PC-3 (cell line): ENCODE measurements at regions not wholly inside any gene's neighbourhood (a gene's known extent, or its start where the extent isn't known, plus 50 kb on each side); places are given as distances from the start of the nearest gene placed in this dataset.

Source experiments
- ATAC-seq: fragments of 200-7000 bp; cut with Tn5 transposase; 2 replicates; pipeline ENCODE4 v1.9.1; 2020; ENCODE audit warnings: mild to moderate bottlenecking, moderate library complexity
- BruUV-seq: library from RNA; stranded (reverse); fragments of 400-500 nt; replicated peaks from 2 replicates; lab custom pipeline; 2021; lab: Mats Ljungman, UMichigan
- CTCF ChIA-PET: fragments of 300-600 bp; sonication (Branson Sonifier 250); formaldehyde crosslinking; loops from one replicate; lab custom pipeline; 2022; ENCODE audit warnings: antibody characterized with exemption; lab: Charles Lee
- POLR2A ChIA-PET: fragments of 300-600 bp; sonication (Branson Sonifier 250); formaldehyde crosslinking; loops from one replicate; lab custom pipeline; 2022; ENCODE audit warnings: antibody characterized with exemption; ENCODE audit not compliant: unreplicated experiment; lab: Charles Lee
- DNase-seq: peaks from one replicate; pipeline ENCODE4 v3.0.0-alpha.2; 2015
- H2AFZ ChIP-seq: fragments of 300-600 bp; sonication (generic); 2 replicates; pipeline ENCODE4 v1.6.0; 2016; ENCODE audit warnings: antibody characterized with exemption, low read length
- H3F3A ChIP-seq: fragments of 300-600 bp; sonication (generic); one replicate; pipeline ENCODE4 v1.6.0; 2017; ENCODE audit warnings: antibody characterized with exemption, low read length, control low read depth, mild to moderate bottlenecking; ENCODE audit not compliant: unreplicated experiment
- H3K27ac ChIP-seq: fragments of 300-600 bp; sonication (generic); 2 replicates; pipeline ENCODE4 v1.5.1; 2016; ENCODE audit warnings: mild to moderate bottlenecking, low read length
- H3K27me3 ChIP-seq: fragments of 300-600 bp; sonication (generic); 2 replicates; pipeline ENCODE4 v1.6.1; 2016; ENCODE audit warnings: low read length, mixed read lengths
- H3K36me3 ChIP-seq: fragments of 300-600 bp; sonication (generic); 2 replicates; pipeline ENCODE4 v1.6.1; 2016; ENCODE audit warnings: low read depth, mixed run types, low read length, mixed read lengths
- H3K4me1 ChIP-seq: fragments of 300-600 bp; sonication (generic); 2 replicates; pipeline ENCODE4 v1.5.1; 2016; ENCODE audit warnings: low read length; ENCODE audit not compliant: insufficient read depth
- H3K4me2 ChIP-seq: fragments of 300-600 bp; sonication (generic); 2 replicates; pipeline ENCODE4 v1.6.0; 2016; ENCODE audit warnings: low read length
- H3K4me3 ChIP-seq: fragments of 300-600 bp; sonication (generic); 2 replicates; pipeline ENCODE4 v1.5.1; 2016; ENCODE audit warnings: mild to moderate bottlenecking, low read length, mixed read lengths
- H3K79me2 ChIP-seq: fragments of 300-600 bp; sonication (generic); 2 replicates; pipeline ENCODE4 v1.6.1; 2017; ENCODE audit warnings: low read length, mixed read lengths
- H3K9ac ChIP-seq: fragments of 300-600 bp; sonication (generic); 2 replicates; pipeline ENCODE4 v1.6.0; 2016; ENCODE audit warnings: mild to moderate bottlenecking, low read length
- H3K9me2 ChIP-seq: fragments of 300-600 bp; sonication (generic); replicated peaks from 2 replicates; pipeline ENCODE4 v1.6.1; 2016; ENCODE audit warnings: mixed run types, low read length, mixed read lengths
- H3K9me3 ChIP-seq: fragments of 300-600 bp; sonication (generic); 2 replicates; pipeline ENCODE4 v1.6.1; 2016; ENCODE audit warnings: low read length, mixed read lengths
- H4K20me1 ChIP-seq: fragments of 300-600 bp; sonication (generic); 2 replicates; pipeline ENCODE4 v1.6.1; 2016; ENCODE audit warnings: low read length, mixed read lengths
- EZH2 ChIP-seq: fragments of 300-600 bp; sonication (generic); IDR thresholded peaks from one replicate; pipeline ENCODE4 v1.6.1; 2017; ENCODE audit warnings: antibody characterized with exemption, mild to moderate bottlenecking, low read length; ENCODE audit not compliant: unreplicated experiment
- EZH2phosphoT487 ChIP-seq: fragments of 300-600 bp; sonication (generic); IDR thresholded peaks from 2 replicates; pipeline ENCODE4 v1.6.1; 2018; ENCODE audit warnings: mild to moderate bottlenecking, antibody characterized with exemption, low read length, borderline replicate concordance
- intact Hi-C: fragments of 100-400 bp; cut with micrococcal nuclease; formaldehyde crosslinking; loops from 2 replicates; pipeline ENCODE4 v1.9.0; 2023
- TF ChIP-seq, protein P1 (sequence below): fragments of 300-600 bp; sonication (generic); conservative IDR thresholded peaks from 2 replicates; pipeline ENCODE4 v1.5.1; 2017; ENCODE audit warnings: antibody characterized with exemption, low read depth, mild to moderate bottlenecking, low read length

DNA sequence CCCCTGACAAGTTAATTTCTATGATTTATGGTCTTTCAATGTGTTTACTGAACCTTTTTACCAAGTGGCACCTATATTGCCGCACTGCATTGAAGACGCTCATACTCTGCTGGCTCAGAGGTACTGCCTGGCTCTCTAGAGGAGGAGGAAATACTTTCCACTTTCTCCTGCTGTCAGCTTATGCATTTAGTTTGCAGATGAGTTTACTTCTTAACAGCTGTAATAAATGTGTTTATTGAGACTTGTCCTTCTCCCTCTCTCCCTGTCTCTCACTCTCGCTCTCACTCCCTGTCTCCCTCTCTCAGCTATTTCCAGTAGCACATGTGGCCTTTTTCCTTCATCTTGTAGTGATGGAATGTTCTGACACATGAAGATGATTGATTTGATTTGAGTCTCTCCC lies 60.3 kb upstream of the SPATA13 start:
- intact Hi-C loops = no loop called here
- ATAC-seq (no peak), DNase-seq (no peak)
- H3K4me2 ChIP-seq = no peak overlapping the region
- BruUV-seq = no TSS peak
- H3K27me3 ChIP-seq = no peaks in the 10 kb centered on the region
- no peaks in the 10 kb centered on the region for H3K79me2 ChIP-seq
- no peak overlapping the region for H2AFZ ChIP-seq
- H3F3A ChIP-seq = no peaks in the 10 kb centered on the region
- H3K27ac ChIP-seq = no peak overlapping the region
- no peaks in the 10 kb centered on the region for H3K4me1 ChIP-seq
- POLR2A ChIA-PET = no interaction called here
- no peak overlapping the region for H3K9ac ChIP-seq
- TF ChIP-seq EZH2 (no peak), EZH2phosphoT487 (no peak)
- TF ChIP-seq, protein P1, sequence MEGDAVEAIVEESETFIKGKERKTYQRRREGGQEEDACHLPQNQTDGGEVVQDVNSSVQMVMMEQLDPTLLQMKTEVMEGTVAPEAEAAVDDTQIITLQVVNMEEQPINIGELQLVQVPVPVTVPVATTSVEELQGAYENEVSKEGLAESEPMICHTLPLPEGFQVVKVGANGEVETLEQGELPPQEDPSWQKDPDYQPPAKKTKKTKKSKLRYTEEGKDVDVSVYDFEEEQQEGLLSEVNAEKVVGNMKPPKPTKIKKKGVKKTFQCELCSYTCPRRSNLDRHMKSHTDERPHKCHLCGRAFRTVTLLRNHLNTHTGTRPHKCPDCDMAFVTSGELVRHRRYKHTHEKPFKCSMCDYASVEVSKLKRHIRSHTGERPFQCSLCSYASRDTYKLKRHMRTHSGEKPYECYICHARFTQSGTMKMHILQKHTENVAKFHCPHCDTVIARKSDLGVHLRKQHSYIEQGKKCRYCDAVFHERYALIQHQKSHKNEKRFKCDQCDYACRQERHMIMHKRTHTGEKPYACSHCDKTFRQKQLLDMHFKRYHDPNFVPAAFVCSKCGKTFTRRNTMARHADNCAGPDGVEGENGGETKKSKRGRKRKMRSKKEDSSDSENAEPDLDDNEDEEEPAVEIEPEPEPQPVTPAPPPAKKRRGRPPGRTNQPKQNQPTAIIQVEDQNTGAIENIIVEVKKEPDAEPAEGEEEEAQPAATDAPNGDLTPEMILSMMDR = no peak
- no peak overlapping the region for H3K4me3 ChIP-seq
- no peaks in the 10 kb centered on the region for H3K36me3 ChIP-seq
- H3K9me3 ChIP-seq = no peaks in the 10 kb centered on the region
- H3K9me2 ChIP-seq = no peaks in the 10 kb centered on the region
- no peaks in the 10 kb centered on the region for H4K20me1 ChIP-seq
- CTCF ChIA-PET = no interaction called here

DNA sequence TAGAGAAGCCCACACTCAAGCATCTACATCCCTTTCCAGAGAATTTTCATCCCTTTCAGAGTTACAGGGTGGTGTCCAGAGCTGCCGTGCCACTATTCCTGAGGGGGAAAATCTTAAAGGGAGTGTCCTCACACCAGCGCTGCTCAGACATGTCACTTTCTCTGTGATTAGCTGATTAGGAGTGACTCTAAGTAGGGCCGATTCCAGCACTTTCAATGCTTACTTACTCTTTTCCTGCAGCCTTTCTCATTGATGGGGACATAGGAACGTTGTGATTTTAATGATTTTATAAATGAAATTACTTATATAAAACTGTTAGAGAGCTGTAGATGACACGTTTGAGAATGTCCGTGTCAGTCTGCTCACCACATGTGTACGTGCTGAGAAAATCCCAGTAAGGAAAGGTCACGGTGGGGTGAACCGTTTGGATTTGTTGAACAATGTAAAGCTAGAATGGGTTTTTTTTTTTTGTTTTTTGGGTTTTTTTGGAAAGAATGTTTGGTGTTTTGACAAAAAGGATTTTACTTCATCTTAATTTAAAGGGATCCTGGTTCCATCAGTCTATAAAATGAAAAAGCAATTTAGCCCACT lies 56.6 kb upstream of the SPATA13 start:
- ChIA-PET CTCF (no interaction called here), POLR2A (no interaction called here)
- no peak overlapping the region for H3K27ac ChIP-seq
- 0 out of 2 replicates have a peak, but pooled peaks cover 4% of the 10 kb centered on the region for H3K4me1 ChIP-seq
- H3K27me3 ChIP-seq = no peaks in the 10 kb centered on the region
- H3K36me3 ChIP-seq = no peaks in the 10 kb centered on the region
- H3K9me3 ChIP-seq = no peaks in the 10 kb centered on the region
- no peak overlapping the region for H3K9ac ChIP-seq
- no peaks in the 10 kb centered on the region for H3K9me2 ChIP-seq
- H3K4me2 ChIP-seq = no peak overlapping the region
- H3K79me2 ChIP-seq = no peaks in the 10 kb centered on the region
- ATAC-seq = no peak
- no peaks in the 10 kb centered on the region for H4K20me1 ChIP-seq
- intact Hi-C loops = no loop called here
- TF ChIP-seq EZH2phosphoT487 (no peak), EZH2 (no peak)
- TF ChIP-seq, protein P1 = no peak
- no peak for DNase-seq
- no peaks in the 10 kb centered on the region for H3F3A ChIP-seq
- no peak overlapping the region for H2AFZ ChIP-seq
- H3K4me3 ChIP-seq = no peak overlapping the region
- BruUV-seq = no TSS peak

DNA sequence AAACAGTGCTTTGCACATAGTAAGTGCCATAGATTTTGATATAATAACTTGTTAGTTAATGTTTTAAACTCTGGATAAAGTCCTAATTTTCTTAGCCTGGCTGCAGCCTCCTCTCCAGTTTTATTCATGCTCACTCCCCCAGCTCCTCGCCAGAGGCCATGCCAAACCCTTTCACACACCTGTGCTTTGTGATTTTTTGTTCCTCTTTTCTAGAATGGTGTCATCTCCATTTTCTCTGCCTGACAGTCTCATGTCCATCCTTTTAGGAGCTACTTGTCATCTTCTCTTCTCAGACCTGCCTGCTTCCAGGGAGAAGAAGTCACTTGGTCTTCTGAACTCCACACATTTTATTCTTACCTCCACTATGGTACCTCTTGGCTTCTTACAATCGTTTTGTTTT lies 55.8 kb upstream of the SPATA13 start:
- no peak for ATAC-seq
- intact Hi-C loops = no loop called here
- no peaks in the 10 kb centered on the region for H4K20me1 ChIP-seq
- H3K9me3 ChIP-seq = no peaks in the 10 kb centered on the region
- no peaks in the 10 kb centered on the region for H3K79me2 ChIP-seq
- no peak overlapping the region for H2AFZ ChIP-seq
- DNase-seq = no peak
- no peak overlapping the region for H3K4me2 ChIP-seq
- no peaks in the 10 kb centered on the region for H3K27me3 ChIP-seq
- no peak overlapping the region for H3K4me3 ChIP-seq
- ChIA-PET POLR2A (no interaction called here), CTCF (no interaction called here)
- no TSS peak for BruUV-seq
- H3K36me3 ChIP-seq = no peaks in the 10 kb centered on the region
- no peak overlapping the region for H3K27ac ChIP-seq
- H3K9me2 ChIP-seq = no peaks in the 10 kb centered on the region
- H3K4me1 ChIP-seq = 0 out of 2 replicates have a peak, but pooled peaks cover 4% of the 10 kb centered on the region
- H3F3A ChIP-seq = no peaks in the 10 kb centered on the region
- no peak overlapping the region for H3K9ac ChIP-seq
- TF ChIP-seq, protein P1 = no peak
- no peak for TF ChIP-seq EZH2
- no peak for TF ChIP-seq EZH2phosphoT487
